ENCODE measurements at regions not wholly inside any gene's neighbourhood (a gene's known extent, or its start where the extent isn't known, plus 50 kb on each side); places are given as distances from the start of the nearest gene placed in this dataset.

DNA sequence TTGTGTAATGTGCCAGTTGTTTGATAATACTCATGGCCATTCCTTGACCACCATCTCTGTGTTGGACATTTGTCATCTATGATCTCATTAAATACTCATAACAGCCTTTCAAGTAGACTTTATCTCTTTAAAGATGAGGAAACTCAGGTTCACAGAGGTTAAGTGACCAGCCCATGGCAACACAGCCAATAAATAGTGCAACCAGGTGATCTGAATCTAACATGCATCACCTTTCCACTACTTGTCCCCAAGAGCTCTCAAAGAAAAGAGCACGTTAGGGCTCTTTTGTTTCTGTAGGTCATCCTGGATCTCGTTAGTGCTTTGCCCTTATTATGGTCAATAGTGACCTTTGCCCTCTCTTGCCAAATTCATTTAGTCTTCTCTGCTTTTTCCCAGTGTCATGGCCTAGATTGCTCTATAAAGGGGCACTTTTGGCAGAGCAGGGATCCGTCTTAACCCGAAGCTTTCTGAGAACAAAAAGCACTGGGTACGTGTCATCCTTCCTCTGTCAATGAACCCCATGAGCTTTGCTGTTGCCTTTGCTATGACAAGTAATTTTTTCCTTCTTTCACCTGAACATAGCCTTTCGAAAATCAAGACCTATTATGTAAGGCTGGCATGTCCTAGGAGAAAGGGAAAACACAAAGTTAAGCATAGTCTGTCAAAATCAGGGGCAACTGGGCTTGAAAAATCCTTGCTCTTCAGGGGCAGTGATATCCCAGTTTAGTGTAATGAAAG lies 88.0 kb upstream of the PLXNA2 start:
- Histone ChIP-seq H3K4me2 (ENCODE audit: low read length) (no peak overlapping the region), H2BK12ac (ENCODE audit: low read length) (no peak overlapping the region), H3K4me1 (ENCODE audit: control insufficient read depth in 1 of 2, insufficient read depth in 2 of 2, low read length in 2 of 2) (no peaks in the 10 kb centered on the region), H2BK5ac (ENCODE audit: low read depth, low read length, poor library complexity) (no peak overlapping the region), H4K12ac (ENCODE audit: low read depth, low read length) (no peak overlapping the region), H3K4ac (ENCODE audit: low read depth, low read length) (no peak overlapping the region), H4K8ac (ENCODE audit: low read depth, low read length) (no peak overlapping the region), H3K9me3 (ENCODE audit: insufficient read depth, low read depth, low read length) (no peaks in the 10 kb centered on the region), H2AFZ (ENCODE audit: insufficient read depth, low read length, poor library complexity) (no peak overlapping the region), H3K27ac (ENCODE audit: low read depth, low read length) (no peak overlapping the region), H3K36me3 (ENCODE audit: control insufficient read depth in 1 of 2, insufficient read depth in 2 of 2, low read length in 2 of 2) (no peaks in the 10 kb centered on the region), H4K91ac (ENCODE audit: low read depth, low read length) (no peak overlapping the region), H3K18ac (ENCODE audit: low read length) (no peak overlapping the region), H3K4me3 (ENCODE audit: low read depth, low read length) (no peak overlapping the region), H3K27me3 (ENCODE audit: insufficient read depth, low read length) (no peaks in the 10 kb centered on the region), H3K23ac (ENCODE audit: low read length) (no peak overlapping the region), H3K14ac (ENCODE audit: low read length) (no peak overlapping the region), H3K79me1 (ENCODE audit: low read length) (no peaks in the 10 kb centered on the region), H3K9ac (ENCODE audit: low read length) (no peak overlapping the region), H2AK5ac (ENCODE audit: low read length) (no peak overlapping the region), H2BK120ac (ENCODE audit: insufficient read depth, low read length, poor library complexity) (no peak overlapping the region), H3K79me2 (ENCODE audit: control insufficient read depth, insufficient read depth, low read length, poor library complexity) (no peaks in the 10 kb centered on the region)
- DNase-seq, result no peak
- WGBS (ENCODE audit: extremely low coverage, insufficient coverage, insufficient read length), result no CpG with 5 or more reads among the region's 6 CpGs

DNA sequence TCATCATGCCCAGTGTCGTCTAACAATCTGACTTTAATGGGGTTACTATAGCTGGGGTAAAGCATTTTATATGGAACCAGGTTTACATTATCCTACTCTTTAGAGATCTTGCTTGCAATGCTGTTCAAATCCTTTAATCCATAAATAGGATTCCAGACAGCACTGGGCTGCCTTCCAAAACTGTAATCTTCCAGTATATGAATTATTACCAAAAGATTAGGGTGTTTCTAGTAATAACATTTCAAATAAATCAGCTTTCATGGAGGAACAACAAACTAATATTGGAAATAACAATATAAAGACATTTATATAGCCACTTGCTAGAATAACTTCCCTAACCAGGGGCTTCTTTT lies 88.6 kb upstream of the PLXNA2 start:
- no peaks in the 10 kb centered on the region for H3K36me3 ChIP-seq (ENCODE audit: control insufficient read depth in 1 of 2, insufficient read depth in 2 of 2, low read length in 2 of 2)
- no peak overlapping the region for H2BK12ac ChIP-seq (ENCODE audit: low read length)
- no peak overlapping the region for H4K12ac ChIP-seq (ENCODE audit: low read depth, low read length)
- H2BK120ac ChIP-seq (ENCODE audit: insufficient read depth, low read length, poor library complexity), result no peak overlapping the region
- no peak overlapping the region for H2AFZ ChIP-seq (ENCODE audit: insufficient read depth, low read length, poor library complexity)
- no peaks in the 10 kb centered on the region for H3K9me3 ChIP-seq (ENCODE audit: insufficient read depth, low read depth, low read length)
- H3K79me2 ChIP-seq (ENCODE audit: control insufficient read depth, insufficient read depth, low read length, poor library complexity), result no peaks in the 10 kb centered on the region
- H3K4ac ChIP-seq (ENCODE audit: low read depth, low read length), result no peak overlapping the region
- DNase-seq, result no peak
- H4K91ac ChIP-seq (ENCODE audit: low read depth, low read length), result no peak overlapping the region
- WGBS (ENCODE audit: extremely low coverage, insufficient coverage, insufficient read length), result no CpG with 5 or more reads among the region's 1 CpG
- H3K27ac ChIP-seq (ENCODE audit: low read depth, low read length), result no peak overlapping the region
- H3K9ac ChIP-seq (ENCODE audit: low read length), result no peak overlapping the region
- H3K23ac ChIP-seq (ENCODE audit: low read length), result no peak overlapping the region
- H3K4me3 ChIP-seq (ENCODE audit: low read depth, low read length), result no peak overlapping the region
- H3K4me1 ChIP-seq (ENCODE audit: control insufficient read depth in 1 of 2, insufficient read depth in 2 of 2, low read length in 2 of 2), result no peaks in the 10 kb centered on the region
- no peaks in the 10 kb centered on the region for H3K27me3 ChIP-seq (ENCODE audit: insufficient read depth, low read length)
- H3K79me1 ChIP-seq (ENCODE audit: low read length), result no peaks in the 10 kb centered on the region
- H2BK5ac ChIP-seq (ENCODE audit: low read depth, low read length, poor library complexity), result no peak overlapping the region
- H3K4me2 ChIP-seq (ENCODE audit: low read length), result no peak overlapping the region
- no peak overlapping the region for H3K18ac ChIP-seq (ENCODE audit: low read length)
- no peak overlapping the region for H3K14ac ChIP-seq (ENCODE audit: low read length)
- no peak overlapping the region for H4K8ac ChIP-seq (ENCODE audit: low read depth, low read length)
- no peak overlapping the region for H2AK5ac ChIP-seq (ENCODE audit: low read length)

DNA sequence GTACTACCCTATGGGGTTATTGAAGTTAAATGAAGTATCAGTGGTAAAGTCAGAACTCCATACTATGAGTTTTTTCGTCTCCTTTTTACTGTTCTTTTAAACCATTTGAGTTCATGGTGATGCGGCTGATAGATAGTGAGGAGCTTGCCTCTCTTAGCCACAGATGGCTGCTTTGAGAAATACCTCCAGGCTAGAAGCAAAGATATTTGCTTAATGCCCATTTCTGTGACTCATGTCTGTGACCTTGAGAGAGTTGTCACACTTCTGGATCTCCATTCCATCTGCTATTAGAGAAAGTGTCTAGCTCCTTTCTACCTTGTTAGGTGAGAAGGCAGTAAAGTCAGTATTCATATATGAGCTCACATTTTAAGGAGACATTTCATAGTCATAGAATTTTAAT lies 89.5 kb upstream of the PLXNA2 start:
- H3K79me2 ChIP-seq (ENCODE audit: control insufficient read depth, insufficient read depth, low read length, poor library complexity), result no peaks in the 10 kb centered on the region
- H2AK5ac ChIP-seq (ENCODE audit: low read length), result no peak overlapping the region
- no peak overlapping the region for H3K4ac ChIP-seq (ENCODE audit: low read depth, low read length)
- no peak overlapping the region for H4K12ac ChIP-seq (ENCODE audit: low read depth, low read length)
- no peaks in the 10 kb centered on the region for H3K4me1 ChIP-seq (ENCODE audit: control insufficient read depth in 1 of 2, insufficient read depth in 2 of 2, low read length in 2 of 2)
- no peaks in the 10 kb centered on the region for H3K27me3 ChIP-seq (ENCODE audit: insufficient read depth, low read length)
- no peak overlapping the region for H4K91ac ChIP-seq (ENCODE audit: low read depth, low read length)
- no peak overlapping the region for H3K23ac ChIP-seq (ENCODE audit: low read length)
- no peak overlapping the region for H3K27ac ChIP-seq (ENCODE audit: low read depth, low read length)
- no peak overlapping the region for H4K8ac ChIP-seq (ENCODE audit: low read depth, low read length)
- H3K79me1 ChIP-seq (ENCODE audit: low read length), result no peaks in the 10 kb centered on the region
- no peak overlapping the region for H3K18ac ChIP-seq (ENCODE audit: low read length)
- H3K9ac ChIP-seq (ENCODE audit: low read length), result no peak overlapping the region
- no peak overlapping the region for H3K14ac ChIP-seq (ENCODE audit: low read length)
- H3K4me3 ChIP-seq (ENCODE audit: low read depth, low read length), result no peak overlapping the region
- no peaks in the 10 kb centered on the region for H3K9me3 ChIP-seq (ENCODE audit: insufficient read depth, low read depth, low read length)
- H2BK5ac ChIP-seq (ENCODE audit: low read depth, low read length, poor library complexity), result no peak overlapping the region
- no CpG with 5 or more reads among the region's 2 CpGs for WGBS (ENCODE audit: extremely low coverage, insufficient coverage, insufficient read length)
- DNase-seq, result peak in 1 of 2 donors; percentile 67
- H3K4me2 ChIP-seq (ENCODE audit: low read length), result no peak overlapping the region
- H3K36me3 ChIP-seq (ENCODE audit: control insufficient read depth in 1 of 2, insufficient read depth in 2 of 2, low read length in 2 of 2), result no peaks in the 10 kb centered on the region
- H2AFZ ChIP-seq (ENCODE audit: insufficient read depth, low read length, poor library complexity), result no peak overlapping the region
- no peak overlapping the region for H2BK120ac ChIP-seq (ENCODE audit: insufficient read depth, low read length, poor library complexity)
- H2BK12ac ChIP-seq (ENCODE audit: low read length), result no peak overlapping the region

DNA sequence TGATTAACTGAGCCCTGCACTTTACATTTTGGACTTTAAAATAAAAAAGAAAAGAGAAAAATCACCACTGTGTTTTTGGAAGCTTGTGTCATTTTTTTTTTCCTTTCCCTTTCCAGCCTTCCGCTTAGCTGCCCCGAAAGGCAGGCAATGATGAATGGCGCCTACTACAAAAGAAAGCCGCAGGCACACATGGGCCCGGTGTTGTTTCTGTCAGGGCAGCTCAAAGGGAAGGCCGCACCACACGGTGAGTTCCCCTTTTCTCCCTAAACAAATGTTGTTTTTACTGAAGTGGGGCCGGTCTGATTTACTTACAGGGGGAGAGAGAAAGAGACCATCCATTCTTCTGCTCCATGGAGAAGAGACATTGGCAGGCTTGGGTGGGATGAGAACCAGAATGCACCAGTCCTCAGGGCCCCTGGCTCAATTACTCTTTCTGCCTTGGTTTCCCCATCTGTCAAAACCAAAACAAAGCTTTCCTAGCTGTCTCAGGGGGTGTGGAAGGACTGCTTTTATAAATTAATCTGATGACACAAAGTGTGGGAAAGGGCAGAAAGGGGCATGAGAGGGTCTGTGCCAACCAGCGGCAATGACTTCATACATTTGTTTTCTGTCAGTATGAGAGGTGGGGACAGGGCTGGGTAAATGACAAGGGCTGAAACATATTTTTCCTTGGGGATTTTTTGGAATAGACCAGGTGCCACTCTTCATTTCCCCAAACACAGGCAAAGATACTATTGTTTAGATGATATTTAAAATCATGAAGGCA lies 91.4 kb upstream of the PLXNA2 start:
- H3K14ac ChIP-seq (ENCODE audit: low read length), result no peak overlapping the region
- H2AFZ ChIP-seq (ENCODE audit: insufficient read depth, low read length, poor library complexity), result no peak overlapping the region
- no peak overlapping the region for H3K9ac ChIP-seq (ENCODE audit: low read length)
- H4K91ac ChIP-seq (ENCODE audit: low read depth, low read length), result no peak overlapping the region
- no peak overlapping the region for H4K8ac ChIP-seq (ENCODE audit: low read depth, low read length)
- H2BK12ac ChIP-seq (ENCODE audit: low read length), result no peak overlapping the region
- WGBS (ENCODE audit: extremely low coverage, insufficient coverage, insufficient read length), result no CpG with 5 or more reads among the region's 9 CpGs
- no peak overlapping the region for H3K4me2 ChIP-seq (ENCODE audit: low read length)
- no peaks in the 10 kb centered on the region for H3K4me1 ChIP-seq (ENCODE audit: control insufficient read depth in 1 of 2, insufficient read depth in 2 of 2, low read length in 2 of 2)
- no peaks in the 10 kb centered on the region for H3K36me3 ChIP-seq (ENCODE audit: control insufficient read depth in 1 of 2, insufficient read depth in 2 of 2, low read length in 2 of 2)
- H3K23ac ChIP-seq (ENCODE audit: low read length), result no peak overlapping the region
- no peak overlapping the region for H3K4ac ChIP-seq (ENCODE audit: low read depth, low read length)
- no peaks in the 10 kb centered on the region for H3K79me2 ChIP-seq (ENCODE audit: control insufficient read depth, insufficient read depth, low read length, poor library complexity)
- no peak overlapping the region for H2BK120ac ChIP-seq (ENCODE audit: insufficient read depth, low read length, poor library complexity)
- no peaks in the 10 kb centered on the region for H3K79me1 ChIP-seq (ENCODE audit: low read length)
- no peak overlapping the region for H2AK5ac ChIP-seq (ENCODE audit: low read length)
- H3K18ac ChIP-seq (ENCODE audit: low read length), result no peak overlapping the region
- DNase-seq, result no peak
- H2BK5ac ChIP-seq (ENCODE audit: low read depth, low read length, poor library complexity), result no peak overlapping the region
- no peak overlapping the region for H4K12ac ChIP-seq (ENCODE audit: low read depth, low read length)
- no peaks in the 10 kb centered on the region for H3K27me3 ChIP-seq (ENCODE audit: insufficient read depth, low read length)
- H3K9me3 ChIP-seq (ENCODE audit: insufficient read depth, low read depth, low read length), result no peaks in the 10 kb centered on the region
- no peak overlapping the region for H3K27ac ChIP-seq (ENCODE audit: low read depth, low read length)
- H3K4me3 ChIP-seq (ENCODE audit: low read depth, low read length), result no peak overlapping the region
